Skeletal muscle tissue (tissue), 3 donors: ENCODE measurements at regions not wholly inside any gene's neighbourhood (a gene's known extent, or its start where the extent isn't known, plus 50 kb on each side); places are given as distances from the start of the nearest gene placed in this dataset.

ENCODE experiments used
- H3K27ac ChIP-seq: one replicate; pipeline ENCODE4 v1.7.0; 2013; ENCODE audit warnings: mild to moderate bottlenecking, low read depth, low read length, inconsistent platforms
- H3K27me3 ChIP-seq, 3 donors: one replicate each; pipeline ENCODE4 v1.7.0; 2013; ENCODE audit warnings: low read length in 3 of 3; ENCODE audit not compliant: control insufficient read depth in 3 of 3, insufficient read depth in 3 of 3
- H3K36me3 ChIP-seq, 3 donors: one replicate each; pipeline ENCODE4 v1.7.0; 2013; ENCODE audit warnings: low read length in 3 of 3; ENCODE audit not compliant: control insufficient read depth in 3 of 3, insufficient read depth in 3 of 3
- H3K4me1 ChIP-seq, 3 donors: one replicate each; pipeline ENCODE4 v1.7.0; 2013; ENCODE audit warnings: low read length in 3 of 3, mild to moderate bottlenecking in 3 of 3; ENCODE audit not compliant: control insufficient read depth in 3 of 3, insufficient read depth in 3 of 3
- H3K4me3 ChIP-seq, 3 donors: one replicate each; pipeline ENCODE4 v1.7.0; 2013; ENCODE audit warnings: low read length in 3 of 3
- H3K9ac ChIP-seq, 3 donors: one replicate each; pipeline ENCODE4 v1.7.0; 2013; ENCODE audit warnings: low read length in 3 of 3, mild to moderate bottlenecking in 3 of 3, moderate library complexity in 2 of 3, low read depth in 1 of 3
- H3K9me3 ChIP-seq, 3 donors: one replicate each; pipeline ENCODE4 v1.7.0; 2013; ENCODE audit warnings: low read length in 3 of 3; ENCODE audit not compliant: control insufficient read depth in 3 of 3
- donor health status: Osteomylitis.

GRCh38 chr5:158304607-158305006, 445.7 kb upstream of the CLINT1 start:
- Histone ChIP-seq H3K4me1 (no peaks in the 10 kb centered on the region), H3K27me3 (no peaks in the 10 kb centered on the region), H3K27ac (no peak overlapping the region), H3K9ac (no peak overlapping the region), H3K9me3 (no peaks in the 10 kb centered on the region), H3K36me3 (no peaks in the 10 kb centered on the region), H3K4me3 (no peak overlapping the region)

GRCh38 chr5:158303883-158304282, 444.9 kb upstream of the CLINT1 start:
- H3K27me3 ChIP-seq = no peaks in the 10 kb centered on the region
- H3K9ac ChIP-seq = no peak overlapping the region
- H3K4me3 ChIP-seq = no peak overlapping the region
- H3K27ac ChIP-seq = no peak overlapping the region
- H3K36me3 ChIP-seq = no peaks in the 10 kb centered on the region
- H3K9me3 ChIP-seq = no peaks in the 10 kb centered on the region
- H3K4me1 ChIP-seq = no peaks in the 10 kb centered on the region

GRCh38 chr5:158303275-158303674, 444.3 kb upstream of the CLINT1 start:
- no peaks in the 10 kb centered on the region for H3K27me3 ChIP-seq
- H3K9ac ChIP-seq = no peak overlapping the region
- H3K4me1 ChIP-seq = no peaks in the 10 kb centered on the region
- no peak overlapping the region for H3K4me3 ChIP-seq
- H3K9me3 ChIP-seq = no peaks in the 10 kb centered on the region
- H3K27ac ChIP-seq = no peak overlapping the region
- no peaks in the 10 kb centered on the region for H3K36me3 ChIP-seq

GRCh38 chr5:158302029-158302428, 443.1 kb upstream of the CLINT1 start:
- Histone ChIP-seq H3K27ac (no peak overlapping the region), H3K9ac (no peak overlapping the region), H3K36me3 (no peaks in the 10 kb centered on the region), H3K9me3 (peaks cover 0 to 5% (median 0%) of the 10 kb centered on the region in 3 donors), H3K27me3 (no peaks in the 10 kb centered on the region), H3K4me1 (no peaks in the 10 kb centered on the region), H3K4me3 (no peak overlapping the region)

- Histone ChIP-seq H3K36me3 (no peaks in the 10 kb centered on the region), H3K9ac (no peak overlapping the region), H3K27ac (no peak overlapping the region), H3K4me1 (no peaks in the 10 kb centered on the region), H3K9me3 (peaks cover 0 to 5% (median 0%) of the 10 kb centered on the region in 3 donors), H3K27me3 (no peaks in the 10 kb centered on the region), H3K4me3 (no peak overlapping the region)
Observed at GRCh38 chr5:158301186-158301585, 442.2 kb upstream of the CLINT1 start.

- H3K9ac ChIP-seq = no peak overlapping the region
Observed at GRCh38 chr5:158300256-158300655, 441.3 kb upstream of the CLINT1 start.

GRCh38 chr5:158297002-158297527, 438.1 kb upstream of the CLINT1 start:
- H3K36me3 ChIP-seq = no peaks in the 10 kb centered on the region
- no peak overlapping the region for H3K4me3 ChIP-seq
- H3K9ac ChIP-seq = no peak overlapping the region
- no peaks in the 10 kb centered on the region for H3K4me1 ChIP-seq
- no peaks in the 10 kb centered on the region for H3K27me3 ChIP-seq
- H3K27ac ChIP-seq = no peak overlapping the region
- peaks cover 0 to 5% (median 3%) of the 10 kb centered on the region in 3 donors for H3K9me3 ChIP-seq

More at GRCh38 chr5:158300256-158300655, 441.3 kb upstream of the CLINT1 start:
- peaks cover 0 to 5% (median 0%) of the 10 kb centered on the region in 3 donors for H3K9me3 ChIP-seq
- no peaks in the 10 kb centered on the region for H3K36me3 ChIP-seq
- H3K27ac ChIP-seq = no peak overlapping the region
- H3K4me3 ChIP-seq = no peak overlapping the region
- no peaks in the 10 kb centered on the region for H3K27me3 ChIP-seq
- H3K4me1 ChIP-seq = no peaks in the 10 kb centered on the region

GRCh38 chr5:158294701-158295100, 435.8 kb upstream of the CLINT1 start:
- Histone ChIP-seq H3K36me3 (no peaks in the 10 kb centered on the region), H3K9me3 (peaks cover 0 to 5% (median 3%) of the 10 kb centered on the region in 3 donors), H3K4me3 (no peak overlapping the region), H3K4me1 (no peaks in the 10 kb centered on the region), H3K27me3 (no peaks in the 10 kb centered on the region), H3K9ac (no peak overlapping the region), H3K27ac (no peak overlapping the region)

GRCh38 chr5:158292981-158293380, 434.0 kb upstream of the CLINT1 start:
- H3K9ac ChIP-seq = no peak overlapping the region
- no peaks in the 10 kb centered on the region for H3K4me1 ChIP-seq
- no peaks in the 10 kb centered on the region for H3K27me3 ChIP-seq
- H3K27ac ChIP-seq = no peak overlapping the region
- H3K36me3 ChIP-seq = no peaks in the 10 kb centered on the region
- peaks cover 0 to 5% (median 3%) of the 10 kb centered on the region in 3 donors for H3K9me3 ChIP-seq
- no peak overlapping the region for H3K4me3 ChIP-seq

GRCh38 chr5:158289967-158290366, 431.0 kb upstream of the CLINT1 start:
- Histone ChIP-seq H3K27me3 (no peaks in the 10 kb centered on the region), H3K9ac (no peak overlapping the region), H3K36me3 (no peaks in the 10 kb centered on the region), H3K9me3 (peaks cover 0 to 3% (median 0%) of the 10 kb centered on the region in 3 donors), H3K27ac (no peak overlapping the region), H3K4me3 (no peak overlapping the region), H3K4me1 (no peaks in the 10 kb centered on the region)
